Activated CD8-positive, alpha-beta T cell treated with anti-CD3 and anti-CD28 coated beads for 36 hours (primary cell): ENCODE measurements at regions not wholly inside any gene's neighbourhood (a gene's known extent, or its start where the extent isn't known, plus 50 kb on each side); places are given as distances from the start of the nearest gene placed in this dataset.

Experiments
- ATAC-seq: fragments of 200-7000 bp; cut with Tn5 transposase; one replicate; pipeline ENCODE4 v1.10.0; 2021; ENCODE audit warnings: mild to moderate bottlenecking, moderate library complexity
- CTCF ChIA-PET: fragments of 350-600 bp; sonication (Branson Sonifier 250); formaldehyde crosslinking; loops from one replicate; lab custom pipeline; 2021; ENCODE audit warnings: antibody characterized with exemption; lab: Charles Lee
- POLR2A ChIA-PET: fragments of 350-600 bp; sonication (Branson Sonifier 250); formaldehyde crosslinking; loops from one replicate; lab custom pipeline; 2021; ENCODE audit warnings: antibody characterized with exemption; lab: Charles Lee
- DNase-seq: peaks from one replicate; pipeline ENCODE4 v3.0.0-alpha.2; 2020
- H3K27ac Mint-ChIP-seq: one replicate; pipeline ENCODE4 v1.8.0; 2021; ENCODE audit warnings: mild to moderate bottlenecking, mixed read lengths
- H3K27me3 Mint-ChIP-seq: one replicate; pipeline ENCODE4 v1.8.0; 2021; ENCODE audit warnings: mixed read lengths
- H3K36me3 Mint-ChIP-seq: one replicate; pipeline ENCODE4 v1.8.0; 2021; ENCODE audit warnings: low read depth, mixed read lengths
- H3K4me1 Mint-ChIP-seq: one replicate; pipeline ENCODE4 v1.8.0; 2021; ENCODE audit warnings: low read depth, mixed read lengths
- H3K4me3 Mint-ChIP-seq: one replicate; pipeline ENCODE4 v1.8.0; 2021; ENCODE audit warnings: mild to moderate bottlenecking, moderate library complexity, mixed read lengths
- H3K9me3 Mint-ChIP-seq: one replicate; pipeline ENCODE4 v1.8.0; 2021; ENCODE audit warnings: mixed read lengths
- intact Hi-C: fragments of 100-400 bp; cut with micrococcal nuclease; formaldehyde crosslinking; loops from one replicate; pipeline ENCODE4 v1.10.0; 2022
- TF ChIP-seq, protein P1 (sequence below): fragments of 200-600 bp; IDR thresholded peaks from one replicate; pipeline ENCODE4 v1.8.0; 2022; ENCODE audit warnings: antibody characterized with exemption, mild to moderate bottlenecking

- H3K27me3 Mint-ChIP-seq = no peaks in the 10 kb centered on the region
- DNase-seq (no peak), ATAC-seq (no peak)
- TF ChIP-seq, protein P1, sequence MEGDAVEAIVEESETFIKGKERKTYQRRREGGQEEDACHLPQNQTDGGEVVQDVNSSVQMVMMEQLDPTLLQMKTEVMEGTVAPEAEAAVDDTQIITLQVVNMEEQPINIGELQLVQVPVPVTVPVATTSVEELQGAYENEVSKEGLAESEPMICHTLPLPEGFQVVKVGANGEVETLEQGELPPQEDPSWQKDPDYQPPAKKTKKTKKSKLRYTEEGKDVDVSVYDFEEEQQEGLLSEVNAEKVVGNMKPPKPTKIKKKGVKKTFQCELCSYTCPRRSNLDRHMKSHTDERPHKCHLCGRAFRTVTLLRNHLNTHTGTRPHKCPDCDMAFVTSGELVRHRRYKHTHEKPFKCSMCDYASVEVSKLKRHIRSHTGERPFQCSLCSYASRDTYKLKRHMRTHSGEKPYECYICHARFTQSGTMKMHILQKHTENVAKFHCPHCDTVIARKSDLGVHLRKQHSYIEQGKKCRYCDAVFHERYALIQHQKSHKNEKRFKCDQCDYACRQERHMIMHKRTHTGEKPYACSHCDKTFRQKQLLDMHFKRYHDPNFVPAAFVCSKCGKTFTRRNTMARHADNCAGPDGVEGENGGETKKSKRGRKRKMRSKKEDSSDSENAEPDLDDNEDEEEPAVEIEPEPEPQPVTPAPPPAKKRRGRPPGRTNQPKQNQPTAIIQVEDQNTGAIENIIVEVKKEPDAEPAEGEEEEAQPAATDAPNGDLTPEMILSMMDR = no peak
- ChIA-PET POLR2A (no interaction called here), CTCF (no interaction called here)
- intact Hi-C loops = no loop called here
- no peak overlapping the region for H3K4me3 Mint-ChIP-seq
- H3K4me1 Mint-ChIP-seq = no peaks in the 10 kb centered on the region
- H3K36me3 Mint-ChIP-seq = no peaks in the 10 kb centered on the region
- H3K27ac Mint-ChIP-seq = no peak overlapping the region
- peaks cover 2% of the 10 kb centered on the region for H3K9me3 Mint-ChIP-seq
These were observed 179.3 kb upstream of the UBE3A start for GRCh38 chr15:25618161-25618560.

DNA sequence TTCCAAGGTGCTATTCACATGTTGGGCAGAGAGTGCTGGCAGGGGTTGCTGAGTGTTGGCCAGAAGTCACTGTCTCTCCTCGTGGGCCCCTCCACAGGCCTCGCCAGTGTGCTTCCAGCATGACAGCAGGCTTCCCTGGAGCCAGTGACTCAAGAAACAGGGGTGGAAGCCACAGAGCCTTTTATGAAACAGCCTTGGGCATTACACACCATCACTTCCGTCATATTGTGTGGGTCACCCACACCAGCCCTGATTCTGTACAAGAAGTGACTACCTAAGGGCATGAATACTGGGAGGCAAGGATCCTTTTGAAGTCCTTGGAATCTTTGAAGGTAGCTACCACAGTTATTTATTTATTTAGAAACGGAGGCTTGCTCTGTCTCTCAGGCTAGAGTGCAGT is 177.6 kb upstream of the UBE3A start:
- intact Hi-C loops = no loop called here
- no peaks in the 10 kb centered on the region for H3K36me3 Mint-ChIP-seq
- ChIA-PET POLR2A (no interaction called here), CTCF (no interaction called here)
- peaks cover 2% of the 10 kb centered on the region for H3K9me3 Mint-ChIP-seq
- ATAC-seq = no peak
- TF ChIP-seq, protein P1 = no peak
- H3K4me3 Mint-ChIP-seq = no peak overlapping the region
- H3K27me3 Mint-ChIP-seq = no peaks in the 10 kb centered on the region
- H3K27ac Mint-ChIP-seq = no peak overlapping the region
- H3K4me1 Mint-ChIP-seq = no peaks in the 10 kb centered on the region
- DNase-seq = no peak

DNA sequence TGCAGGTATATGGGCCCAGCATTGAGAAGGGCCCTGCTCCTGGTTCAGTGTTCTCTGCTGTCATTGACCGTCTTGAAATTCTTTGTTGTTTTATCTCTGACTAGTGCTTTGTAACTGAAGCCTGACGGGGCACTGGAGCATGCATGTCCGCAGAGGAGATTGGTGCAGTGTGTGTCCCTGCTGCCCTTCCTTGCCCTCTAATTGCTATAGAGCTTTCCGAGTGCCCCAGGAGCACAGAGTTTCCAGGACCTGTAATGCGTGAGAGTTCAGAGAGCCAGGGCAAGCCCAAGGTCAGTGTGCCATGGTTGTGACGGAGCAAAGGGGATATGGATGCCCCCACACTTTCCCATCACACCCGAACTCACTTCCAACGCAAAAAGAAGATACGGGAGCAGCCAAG is 174.3 kb upstream of the UBE3A start:
- intact Hi-C loops = no loop called here
- ChIA-PET POLR2A (no interaction called here), CTCF (no interaction called here)
- no peak for DNase-seq
- Mint-ChIP-seq H3K4me3 (no peak overlapping the region), H3K27ac (no peak overlapping the region), H3K9me3 (peaks cover 2% of the 10 kb centered on the region), H3K36me3 (no peaks in the 10 kb centered on the region), H3K27me3 (no peaks in the 10 kb centered on the region), H3K4me1 (no peaks in the 10 kb centered on the region)
- TF ChIP-seq, protein P1 = no peak
- no peak for ATAC-seq

GRCh38 chr15:25611603-25612002 is 172.8 kb upstream of the UBE3A start:
- CTCF ChIA-PET = interaction anchor here (0.8 kb wide), 1 partner anchor 31 kb away, joined by 4 read pairs; no protein-coding TSS in a partner anchor

DNA sequence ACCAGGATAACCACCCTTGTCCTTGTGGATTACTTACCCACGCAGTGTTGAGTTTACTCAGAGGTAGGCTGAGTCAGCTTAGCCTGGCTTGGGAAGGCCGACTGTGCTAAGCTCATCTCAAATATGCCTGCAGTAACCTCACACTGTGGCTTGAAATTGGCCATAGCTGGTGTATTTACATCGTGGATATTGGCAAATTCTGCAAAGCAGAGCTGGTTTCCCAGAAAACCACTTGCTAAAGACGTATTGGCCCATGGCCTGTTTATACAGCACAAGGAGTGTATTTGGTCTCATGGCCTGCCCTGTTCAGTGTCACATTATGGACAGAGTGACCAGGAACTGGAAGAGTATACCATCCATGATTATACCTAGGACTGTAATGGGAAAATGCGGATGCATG is 170.5 kb upstream of the UBE3A start:
- H3K4me1 Mint-ChIP-seq = no peaks in the 10 kb centered on the region
- intact Hi-C loops = no loop called here
- CTCF ChIA-PET = no interaction called here
- H3K9me3 Mint-ChIP-seq = no peaks in the 10 kb centered on the region
- H3K27me3 Mint-ChIP-seq = no peaks in the 10 kb centered on the region
- ATAC-seq (no peak), DNase-seq (no peak)
- H3K36me3 Mint-ChIP-seq = no peaks in the 10 kb centered on the region
- POLR2A ChIA-PET = no interaction called here
- H3K4me3 Mint-ChIP-seq = no peak overlapping the region
- TF ChIP-seq, protein P1 = no peak
- no peak overlapping the region for H3K27ac Mint-ChIP-seq

More at GRCh38 chr15:25611603-25612002, 172.8 kb upstream of the UBE3A start:
- Mint-ChIP-seq H3K27ac (no peak overlapping the region), H3K4me1 (no peaks in the 10 kb centered on the region), H3K4me3 (no peak overlapping the region), H3K36me3 (no peaks in the 10 kb centered on the region), H3K9me3 (no peaks in the 10 kb centered on the region), H3K27me3 (no peaks in the 10 kb centered on the region)
- TF ChIP-seq, protein P1 = no peak
- intact Hi-C loops = no loop called here
- DNase-seq (no peak), ATAC-seq (no peak)
- POLR2A ChIA-PET = no interaction called here
